GM18507 (cell line): ENCODE measurements at regions not wholly inside any gene's neighbourhood (a gene's known extent, or its start where the extent isn't known, plus 50 kb on each side); places are given as distances from the start of the nearest gene placed in this dataset.
"Not testable (repeated sequence)": the region's sequence is repeated elsewhere in the genome, so short reads cannot be mapped to it uniquely, and the experiment has no call there.

Source experiments
- DNase-seq: peaks from one replicate; pipeline ENCODE4 v3.0.0; 2011; ENCODE audit warnings: low read depth; ENCODE audit not compliant: insufficient read length; ENCODE audit errors: extremely low spot score
- FAIRE-seq: peaks from 2 replicates; lab custom pipeline; 2011; peaks lifted over from hg19 to GRCh38; lab: Jason Lieb, UNC

GRCh38 chr20:55937283-55937682, 68.0 kb downstream of the CBLN4 start:
- DNase-seq (no peak), FAIRE-seq (no peak)

GRCh38 chr20:55936209-55936595, 69.1 kb downstream of the CBLN4 start:
- DNase-seq, result no peak
- FAIRE-seq, result no peak

DNA sequence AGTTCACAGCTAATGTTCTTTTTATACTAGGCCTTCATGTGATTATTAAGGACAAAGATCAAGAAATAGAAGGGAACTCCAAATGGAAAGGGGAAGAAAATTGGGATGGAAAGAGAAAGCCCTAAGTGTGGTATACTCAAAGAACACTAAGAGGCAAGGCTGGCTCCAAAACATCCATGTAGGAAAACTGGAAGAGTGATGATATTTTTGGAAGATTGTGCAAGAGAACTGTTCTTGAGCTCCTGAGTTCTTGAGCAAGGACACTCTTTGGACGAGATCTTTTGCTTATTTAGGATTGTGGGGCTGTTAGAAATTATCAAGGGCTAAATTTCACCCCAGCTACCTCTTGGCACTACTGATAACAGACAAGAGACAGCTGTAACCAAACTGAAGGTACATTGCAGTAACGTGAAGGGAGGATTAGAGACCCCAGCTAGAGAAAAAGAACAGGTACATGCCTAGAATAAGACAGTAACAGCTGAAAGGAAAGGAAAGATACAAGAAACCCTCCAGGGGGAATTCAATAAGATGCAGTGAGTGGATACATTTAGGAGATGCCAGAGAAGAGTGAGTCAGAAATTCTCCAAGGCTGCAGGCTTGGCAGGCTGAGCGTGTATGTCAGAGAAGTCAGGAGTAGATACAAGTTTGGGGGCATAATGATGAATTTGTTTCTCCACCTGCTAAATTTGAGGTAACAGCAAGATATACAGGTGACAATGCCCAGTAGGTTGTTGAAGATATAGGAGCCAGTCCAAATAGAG, 69.7 kb downstream of the CBLN4 start:
- FAIRE-seq (no peak), DNase-seq (no peak)

DNA sequence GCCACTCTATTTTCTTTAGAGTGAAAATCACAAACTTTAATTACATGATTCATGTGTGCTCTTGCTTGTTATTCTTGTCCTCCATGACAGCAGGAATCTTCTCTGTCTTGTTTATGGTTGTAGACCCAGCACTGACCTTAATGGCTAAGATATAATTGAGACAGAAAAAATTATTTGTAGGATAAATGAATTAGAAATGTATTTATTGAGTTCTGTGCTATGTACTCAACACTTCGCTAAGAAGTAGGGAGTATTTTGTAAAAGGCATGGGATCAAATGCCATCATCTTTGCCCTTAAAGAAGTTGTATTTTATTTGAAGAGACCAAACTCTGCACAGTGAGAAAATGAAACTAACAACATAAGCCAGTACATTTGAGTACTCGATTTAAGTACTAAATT, 71.2 kb downstream of the CBLN4 start:
- FAIRE-seq (no peak), DNase-seq (no peak)

GRCh38 chr20:55930876-55931275, 74.4 kb downstream of the CBLN4 start:
- not testable (repeated sequence) for FAIRE-seq

DNA sequence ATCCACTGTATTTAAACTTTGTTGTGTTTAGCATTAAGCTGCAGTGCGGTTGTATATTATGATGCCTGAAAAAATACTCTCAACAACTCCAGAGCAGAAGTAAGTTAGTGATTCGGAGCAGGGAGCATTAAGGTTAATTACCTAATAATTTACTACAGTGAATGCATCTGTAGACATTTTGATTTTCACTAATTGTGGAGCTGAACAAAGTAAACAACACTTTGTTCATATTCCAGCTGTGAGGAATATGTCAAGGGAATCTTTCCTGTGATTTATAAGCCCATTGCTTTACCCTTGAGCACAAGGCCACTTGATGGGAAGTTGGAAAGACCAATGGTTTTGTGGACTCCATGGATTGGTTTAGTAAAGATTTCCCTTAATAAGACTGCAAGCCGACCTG, 77.1 kb downstream of the CBLN4 start:
- DNase-seq, result no peak
- no peak for FAIRE-seq

More at GRCh38 chr20:55930876-55931275, 74.4 kb downstream of the CBLN4 start:
- DNase-seq, result not testable (repeated sequence)

- DNase-seq (no peak), FAIRE-seq (no peak)
These were observed 85.4 kb downstream of the CBLN4 start for GRCh38 chr20:55919956-55920355.

DNA sequence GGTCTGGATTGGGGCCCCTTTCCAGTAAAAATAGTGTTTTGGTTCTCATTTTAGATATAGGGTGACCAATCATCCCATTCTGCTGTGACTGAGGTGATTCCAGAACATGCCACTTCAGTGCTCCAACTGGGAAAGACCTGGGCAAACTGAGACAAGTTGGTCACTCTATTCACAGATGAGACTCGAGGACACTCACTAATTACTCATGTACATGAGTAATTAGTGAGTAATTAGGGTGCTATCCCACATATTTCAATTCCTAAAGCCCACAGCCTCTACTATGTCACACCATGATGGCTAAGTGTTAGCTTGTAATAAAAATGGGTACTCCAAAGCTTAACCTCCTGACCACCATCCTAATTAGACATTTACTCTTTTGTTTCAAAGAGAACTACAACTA, 86.0 kb downstream of the CBLN4 start:
- DNase-seq (no peak), FAIRE-seq (no peak)

- FAIRE-seq (no peak), DNase-seq (no peak)
These were observed 86.8 kb downstream of the CBLN4 start for GRCh38 chr20:55918471-55918870.

DNA sequence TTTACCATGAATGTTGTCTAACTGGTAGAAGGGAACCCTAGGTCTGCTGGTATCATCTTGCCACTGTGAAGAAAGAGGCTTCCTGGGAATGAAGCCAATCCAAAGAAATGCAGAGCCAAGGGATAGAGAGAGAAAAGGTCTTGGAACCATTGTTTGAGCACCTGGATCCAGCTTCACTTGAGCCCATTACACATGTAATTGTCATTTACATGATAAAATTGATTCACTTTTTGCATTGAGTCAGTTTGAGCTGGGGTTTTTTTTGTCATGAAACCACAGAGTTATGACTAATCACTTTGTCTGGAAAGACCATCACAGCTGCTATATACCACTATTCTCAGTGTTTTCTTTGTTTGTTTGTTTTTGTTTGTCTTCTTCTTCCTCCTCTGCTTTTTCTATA, 112.3 kb downstream of the CBLN4 start:
- no peak for DNase-seq
- FAIRE-seq, result no peak

DNA sequence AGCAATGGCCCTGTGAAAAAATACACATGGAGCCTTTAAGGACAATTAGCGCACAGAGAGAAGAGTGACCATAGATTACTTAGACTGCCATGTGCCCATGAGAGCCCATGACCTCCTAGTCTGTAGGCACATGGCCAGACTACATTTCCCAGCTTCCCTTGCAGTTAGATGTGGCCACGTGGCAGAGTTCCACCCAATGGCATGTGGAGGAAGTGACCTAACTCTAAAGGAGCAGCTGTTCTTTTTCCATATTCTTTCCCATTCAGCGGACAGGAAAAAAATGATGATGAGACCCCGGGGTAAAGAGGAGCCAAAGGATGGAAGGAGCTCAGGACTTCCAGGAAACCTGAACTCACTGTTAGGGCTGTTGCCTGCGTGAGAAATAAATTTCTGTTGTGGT, 116.6 kb downstream of the CBLN4 start:
- no peak for DNase-seq
- FAIRE-seq, result no peak

GRCh38 chr20:55882910-55883309, 122.4 kb downstream of the CBLN4 start:
- no peak for FAIRE-seq
- DNase-seq, result no peak

DNA sequence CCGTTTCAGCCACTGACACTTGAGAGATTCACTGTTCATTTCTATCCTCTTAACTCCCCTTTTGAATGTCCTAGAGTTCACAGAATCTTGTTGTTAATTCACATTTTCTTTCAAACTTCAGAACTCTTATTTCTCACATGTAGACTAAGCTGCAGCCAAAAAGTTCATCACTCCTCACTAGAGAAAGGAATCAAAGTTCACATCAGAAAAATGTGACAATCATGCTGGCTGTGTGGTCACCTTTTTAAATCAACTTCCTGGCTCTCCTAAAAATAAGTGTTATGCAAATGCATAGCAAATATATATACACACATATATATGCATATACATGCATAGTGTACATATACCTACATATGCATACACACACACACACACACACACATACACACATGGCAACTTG, 123.0 kb downstream of the CBLN4 start:
- no peak for DNase-seq
- no peak for FAIRE-seq

DNA sequence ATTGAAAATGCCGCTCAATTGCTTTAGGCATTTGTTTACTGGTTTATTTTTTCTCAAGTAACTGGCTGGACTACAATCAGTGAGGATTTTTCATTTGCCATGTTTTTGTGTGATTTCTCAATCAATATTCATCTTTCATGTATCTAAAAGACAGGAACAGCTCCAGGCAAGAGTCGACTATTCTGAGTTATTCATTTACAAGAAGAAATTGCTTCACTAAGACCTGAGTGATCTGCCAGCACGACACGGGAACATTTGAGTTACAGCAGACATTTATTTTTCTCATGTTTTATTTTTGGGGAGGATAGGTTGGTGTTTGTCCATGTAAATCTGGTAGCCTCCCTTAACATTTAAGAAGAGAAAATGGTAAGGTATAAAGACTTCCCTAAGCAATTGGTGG, 124.1 kb downstream of the CBLN4 start:
- FAIRE-seq (no peak), DNase-seq (no peak)

GRCh38 chr20:55880361-55880760, 125.0 kb downstream of the CBLN4 start:
- no peak for DNase-seq
- no peak for FAIRE-seq

DNA sequence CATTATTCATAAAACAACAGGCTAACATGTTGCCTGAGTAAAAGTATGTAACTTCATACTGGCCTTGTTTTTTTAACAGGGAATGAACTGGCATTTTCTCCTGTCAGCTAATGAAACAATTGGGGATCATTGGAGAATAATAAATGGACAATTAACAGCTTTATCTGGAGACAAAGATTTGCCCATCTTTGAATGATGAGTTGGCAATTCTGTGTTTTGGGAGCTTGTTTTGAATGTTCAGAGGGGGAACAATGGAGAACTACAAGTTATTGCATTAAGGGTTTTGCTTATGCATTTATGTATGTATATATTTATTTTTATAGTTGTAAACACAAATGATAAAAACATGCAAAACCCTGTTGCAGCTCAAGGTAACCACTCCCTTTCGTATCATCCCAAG, 150.3 kb downstream of the CBLN4 start:
- FAIRE-seq (no peak), DNase-seq (no peak)

DNA sequence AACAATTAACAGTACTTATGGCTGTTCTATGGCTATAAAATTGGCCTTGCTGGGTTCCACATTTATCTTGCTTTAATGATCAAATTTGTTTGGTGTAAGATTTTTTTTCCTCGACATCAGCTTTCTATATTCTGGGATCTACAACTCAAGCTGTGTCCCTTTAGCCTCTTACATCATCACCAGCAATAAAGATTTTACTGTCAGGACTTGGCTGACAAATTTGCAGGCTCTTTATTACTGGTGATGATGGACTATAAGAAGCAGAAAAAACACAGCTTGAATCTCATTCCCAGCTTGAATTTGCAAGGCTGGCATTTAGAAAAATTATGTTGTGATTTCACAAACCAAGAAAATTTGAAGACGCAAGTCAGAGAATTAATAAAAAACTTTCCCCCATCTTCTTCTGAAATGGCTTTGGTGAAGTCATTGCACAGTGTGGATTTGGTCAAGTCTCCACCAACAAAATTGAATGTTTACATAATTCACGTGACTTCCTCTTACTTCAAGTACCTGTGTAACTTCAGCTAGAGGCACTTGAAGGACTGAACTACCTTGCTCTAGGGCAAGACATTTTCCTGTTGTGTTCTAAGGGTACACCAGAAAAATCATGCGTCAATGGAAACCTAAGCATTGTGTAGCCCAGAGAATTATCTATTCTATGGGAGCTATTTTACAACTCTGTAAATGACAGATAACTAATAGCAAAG, 175.0 kb downstream of the CBLN4 start:
- DNase-seq (no peak), FAIRE-seq (no peak)

- no peak for DNase-seq
- FAIRE-seq, result no peak
These were observed 200.2 kb downstream of the CBLN4 start for GRCh38 chr20:55805138-55805537.

- no peak for FAIRE-seq
- no peak for DNase-seq
These were observed 204.6 kb downstream of the CBLN4 start for GRCh38 chr20:55800552-55801245.

DNA sequence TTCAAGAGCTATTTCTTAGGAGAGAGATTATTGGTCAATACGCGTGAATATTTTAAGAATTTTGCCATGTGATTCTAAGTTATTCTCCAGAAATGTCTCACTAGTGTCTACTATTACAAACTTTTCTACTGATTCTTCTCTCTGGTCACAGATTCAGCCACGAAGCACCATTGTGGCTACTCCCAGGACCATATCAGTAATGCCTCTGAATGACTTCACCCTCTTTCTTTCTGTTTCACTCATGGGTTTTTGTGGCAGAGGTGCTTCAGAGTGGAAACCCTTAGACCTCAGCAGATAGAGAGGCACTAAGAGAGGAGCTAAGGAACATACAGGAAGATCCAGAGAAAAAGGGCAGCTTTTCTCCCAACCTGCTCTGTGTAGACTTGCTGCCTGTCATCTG, 211.3 kb downstream of the CBLN4 start:
- FAIRE-seq (no peak), DNase-seq (no peak)

DNA sequence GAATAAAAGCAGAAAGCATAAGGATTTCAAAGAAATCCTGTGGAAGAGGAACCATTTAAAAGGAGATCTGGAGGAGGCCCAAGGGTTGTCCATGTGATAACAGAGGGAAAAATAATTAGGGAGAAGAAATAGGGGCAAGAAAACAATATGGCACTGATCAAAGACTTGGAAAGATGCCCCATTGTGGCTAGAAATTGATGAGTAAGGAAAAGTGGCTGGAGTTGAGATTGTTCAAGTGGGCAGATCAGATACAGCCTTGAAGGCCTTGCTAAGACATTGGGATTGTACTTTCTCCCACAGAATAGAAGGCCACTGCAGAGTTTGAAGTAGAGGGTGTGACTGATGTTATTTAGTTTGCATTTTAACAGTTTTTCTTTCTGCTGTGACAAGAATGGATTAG, 213.3 kb downstream of the CBLN4 start:
- FAIRE-seq (no peak), DNase-seq (no peak)
